HEK293 (cell line): ENCODE measurements at regions not wholly inside any gene's neighbourhood (a gene's known extent, or its start where the extent isn't known, plus 50 kb on each side); places are given as distances from the start of the nearest gene placed in this dataset.
A peak's percentile ranks its signal among the peaks of the same experiment; 100 is the strongest.

Experiments used
- CTCF ChIA-PET: fragments of 350-600 bp; formaldehyde crosslinking; extraction: SDS; loops from one replicate; lab custom pipeline; 2021; ENCODE audit warnings: antibody characterized with exemption; lab: Yijun Ruan, JAX
- POLR2A ChIA-PET: fragments of 300-600 bp; formaldehyde crosslinking; extraction: SDS; loops from one replicate; lab custom pipeline; 2020; ENCODE audit warnings: antibody characterized with exemption, inconsistent platforms; lab: Yijun Ruan, JAX
- H3K27ac ChIP-seq: fragments of 200-500 bp; sonication (Bioruptor generic); 2 replicates; pipeline ENCODE4 v1.5.1; 2014; ENCODE audit warnings: low read depth, low read length, control low read depth, inconsistent platforms; ENCODE audit errors: extremely low read depth
- H3K36me3 ChIP-seq, 2 experiments: fragments of 200-500 bp in 1 of 2; sonication (Bioruptor generic) in 1 of 2; 1 replicate in 1 of 2; 2 replicates in 1 of 2; pipeline ENCODE4 v1.5.1; 2014 to 2017; ENCODE audit warnings: inconsistent platforms in 2 of 2, low read length in 2 of 2; ENCODE audit not compliant: control insufficient read depth in 2 of 2, insufficient read depth in 1 of 2
- H3K4me1 ChIP-seq: fragments of 200-500 bp; sonication (Bioruptor generic); 2 replicates; pipeline ENCODE4 v1.5.1; 2014; ENCODE audit warnings: mild to moderate bottlenecking, low read length, inconsistent platforms; ENCODE audit not compliant: control insufficient read depth, insufficient read depth
- H3K4me3 ChIP-seq: 2 replicates; pipeline ENCODE4 v1.5.1; 2011; ENCODE audit warnings: low read depth, mild to moderate bottlenecking, control low read depth, low read length, moderate library complexity
- H3K9me3 ChIP-seq: fragments of 200-500 bp; sonication (Bioruptor generic); 2 replicates; pipeline ENCODE4 v1.5.1; 2014; ENCODE audit warnings: low read depth, low read length, inconsistent platforms; ENCODE audit not compliant: control insufficient read depth, insufficient read depth
- FEZF1 ChIP-seq: fragments of 450-650 bp; formaldehyde crosslinking; IDR thresholded peaks from 2 replicates; pipeline ENCODE4 v1.5.1; 2016; ENCODE audit warnings: missing biosample characterization, missing genetic modification characterization
- KLF1 ChIP-seq: fragments of 450-650 bp; formaldehyde crosslinking; IDR thresholded peaks from 2 replicates; pipeline ENCODE4 v1.5.1; 2016; ENCODE audit warnings: missing biosample characterization, missing genetic modification characterization
- MYNN ChIP-seq: fragments of 450-650 bp; formaldehyde crosslinking; IDR thresholded peaks from 2 replicates; pipeline ENCODE4 v1.5.1; 2016; ENCODE audit warnings: missing biosample characterization, missing genetic modification characterization, borderline replicate concordance
- OSR2 ChIP-seq: fragments of 450-650 bp; formaldehyde crosslinking; IDR thresholded peaks from 2 replicates; pipeline ENCODE4 v1.5.1; 2016; ENCODE audit warnings: missing biosample characterization, missing genetic modification characterization
- SP2 ChIP-seq: fragments of 450-650 bp; formaldehyde crosslinking; IDR thresholded peaks from 2 replicates; pipeline ENCODE4 v1.5.1; 2016; ENCODE audit warnings: missing biosample characterization, missing genetic modification characterization
- SP3 ChIP-seq: fragments of 450-650 bp; formaldehyde crosslinking; IDR thresholded peaks from 2 replicates; pipeline ENCODE4 v1.5.1; 2016; ENCODE audit warnings: missing biosample characterization, missing genetic modification characterization
- WT1 ChIP-seq: fragments of 450-650 bp; formaldehyde crosslinking; IDR thresholded peaks from 2 replicates; pipeline ENCODE4 v1.5.1; 2016; ENCODE audit warnings: missing biosample characterization, missing genetic modification characterization
- ZNF121 ChIP-seq: fragments of 450-650 bp; formaldehyde crosslinking; IDR thresholded peaks from 2 replicates; pipeline ENCODE4 v1.5.1; 2016; ENCODE audit warnings: missing biosample characterization, missing genetic modification characterization
- ZNF169 ChIP-seq: fragments of 450-650 bp; formaldehyde crosslinking; IDR thresholded peaks from 2 replicates; pipeline ENCODE4 v1.5.1; 2016; ENCODE audit warnings: missing biosample characterization, missing genetic modification characterization
- ZNF214 ChIP-seq: fragments of 450-650 bp; formaldehyde crosslinking; IDR thresholded peaks from 2 replicates; pipeline ENCODE4 v1.5.1; 2017; ENCODE audit warnings: missing biosample characterization, mild to moderate bottlenecking, missing genetic modification characterization, borderline replicate concordance
- ZNF248 ChIP-seq: fragments of 450-650 bp; formaldehyde crosslinking; IDR thresholded peaks from 2 replicates; pipeline ENCODE4 v1.5.1; 2017; ENCODE audit warnings: missing biosample characterization, missing genetic modification characterization
- ZNF324 ChIP-seq: fragments of 450-650 bp; formaldehyde crosslinking; IDR thresholded peaks from 2 replicates; pipeline ENCODE4 v1.5.1; 2016; ENCODE audit warnings: missing biosample characterization, missing genetic modification characterization
- ZNF335 ChIP-seq: fragments of 450-650 bp; formaldehyde crosslinking; conservative IDR thresholded peaks from 2 replicates; pipeline ENCODE4 v1.5.1; 2016; ENCODE audit warnings: missing biosample characterization, missing genetic modification characterization
- ZNF473 ChIP-seq: fragments of 450-650 bp; formaldehyde crosslinking; IDR thresholded peaks from 2 replicates; pipeline ENCODE4 v1.5.1; 2017; ENCODE audit warnings: missing biosample characterization, missing genetic modification characterization
- ZNF48 ChIP-seq: fragments of 450-650 bp; formaldehyde crosslinking; IDR thresholded peaks from 2 replicates; pipeline ENCODE4 v1.5.1; 2016; ENCODE audit warnings: missing biosample characterization, missing genetic modification characterization
- ZNF610 ChIP-seq: fragments of 450-650 bp; formaldehyde crosslinking; IDR thresholded peaks from 2 replicates; pipeline ENCODE4 v1.5.1; 2016; ENCODE audit warnings: missing biosample characterization, missing genetic modification characterization, borderline replicate concordance
- ZNF624 ChIP-seq: fragments of 450-650 bp; formaldehyde crosslinking; IDR thresholded peaks from 2 replicates; pipeline ENCODE4 v1.5.1; 2017; ENCODE audit warnings: missing biosample characterization, missing genetic modification characterization
- ZNF658 ChIP-seq: fragments of 450-650 bp; formaldehyde crosslinking; IDR thresholded peaks from 2 replicates; pipeline ENCODE4; 2016; ENCODE audit warnings: missing biosample characterization, missing genetic modification characterization
- ZNF791 ChIP-seq: fragments of 450-650 bp; formaldehyde crosslinking; IDR thresholded peaks from 2 replicates; pipeline ENCODE4 v1.5.1; 2016; ENCODE audit warnings: missing biosample characterization, missing genetic modification characterization
- TF ChIP-seq, protein P1 (sequence below): fragments of 450-650 bp; IDR thresholded peaks from 2 replicates; pipeline ENCODE4 v1.5.1; 2018; ENCODE audit warnings: missing biosample characterization, mild to moderate bottlenecking, missing genetic modification characterization
- TF ChIP-seq, protein P2 (sequence below): fragments of 450-650 bp; formaldehyde crosslinking; IDR thresholded peaks from 2 replicates; pipeline ENCODE4 v1.5.1; 2016; ENCODE audit warnings: missing biosample characterization, missing genetic modification characterization
- TF ChIP-seq, protein P3 (sequence below): fragments of 450-650 bp; formaldehyde crosslinking; IDR thresholded peaks from 2 replicates; pipeline ENCODE4; 2016; ENCODE audit warnings: missing biosample characterization, missing genetic modification characterization
- TF ChIP-seq, protein P4 (sequence below): fragments of 450-650 bp; formaldehyde crosslinking; IDR thresholded peaks from 2 replicates; pipeline ENCODE4 v1.5.1; 2016; ENCODE audit warnings: missing biosample characterization, missing genetic modification characterization
- TF ChIP-seq, protein P5 (sequence below): fragments of 450-650 bp; formaldehyde crosslinking; IDR thresholded peaks from 2 replicates; pipeline ENCODE4 v1.5.1; 2017; ENCODE audit warnings: missing biosample characterization, missing genetic modification characterization
- TF ChIP-seq, protein P6 (sequence below): fragments of 450-650 bp; formaldehyde crosslinking; IDR thresholded peaks from 2 replicates; pipeline ENCODE4 v1.5.1; 2016; ENCODE audit warnings: missing biosample characterization, missing genetic modification characterization, borderline replicate concordance

DNA sequence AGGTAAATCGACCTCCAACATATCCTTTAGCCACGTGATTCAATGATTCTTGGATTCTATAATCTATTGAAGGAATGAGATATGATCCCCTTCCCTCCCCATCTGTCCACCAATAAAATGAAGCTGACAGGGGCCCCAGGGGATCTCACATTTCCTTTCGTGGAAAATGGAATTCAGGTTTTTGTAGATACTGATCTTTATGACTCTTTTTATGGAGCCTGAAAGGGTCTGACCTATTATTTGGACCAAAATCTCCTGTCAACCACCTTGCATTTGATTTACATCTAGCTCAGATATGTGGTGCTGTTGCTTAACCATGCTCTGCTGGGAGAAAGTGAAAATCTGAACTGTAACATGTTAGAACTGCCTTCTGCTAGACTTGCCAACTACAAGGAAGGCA, 234.0 kb upstream of the CXCL12 start (continued):
- TF ChIP-seq, protein P1, sequence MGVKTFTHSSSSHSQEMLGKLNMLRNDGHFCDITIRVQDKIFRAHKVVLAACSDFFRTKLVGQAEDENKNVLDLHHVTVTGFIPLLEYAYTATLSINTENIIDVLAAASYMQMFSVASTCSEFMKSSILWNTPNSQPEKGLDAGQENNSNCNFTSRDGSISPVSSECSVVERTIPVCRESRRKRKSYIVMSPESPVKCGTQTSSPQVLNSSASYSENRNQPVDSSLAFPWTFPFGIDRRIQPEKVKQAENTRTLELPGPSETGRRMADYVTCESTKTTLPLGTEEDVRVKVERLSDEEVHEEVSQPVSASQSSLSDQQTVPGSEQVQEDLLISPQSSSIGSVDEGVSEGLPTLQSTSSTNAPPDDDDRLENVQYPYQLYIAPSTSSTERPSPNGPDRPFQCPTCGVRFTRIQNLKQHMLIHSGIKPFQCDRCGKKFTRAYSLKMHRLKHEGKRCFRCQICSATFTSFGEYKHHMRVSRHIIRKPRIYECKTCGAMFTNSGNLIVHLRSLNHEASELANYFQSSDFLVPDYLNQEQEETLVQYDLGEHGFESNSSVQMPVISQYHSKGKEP (tag by site-specific recombination) = no peak; the same call in 1 of the 2 replicates
- TF ChIP-seq ZNF48 (tag by site-specific recombination) (no peak), KLF1 (tag by site-specific recombination) (no peak), FEZF1 (tag by site-specific recombination) (peak; percentile 91), ZNF121 (no peak), ZNF248 (tag by site-specific recombination) (no peak), ZNF791 (tag by site-specific recombination) (no peak), WT1 (no peak), ZNF624 (no peak), ZNF658 (tag by site-specific recombination) (no peak), OSR2 (tag by site-specific recombination) (peak; percentile 57; the same call in 1 of the 2 replicates)
- TF ChIP-seq, protein P2, sequence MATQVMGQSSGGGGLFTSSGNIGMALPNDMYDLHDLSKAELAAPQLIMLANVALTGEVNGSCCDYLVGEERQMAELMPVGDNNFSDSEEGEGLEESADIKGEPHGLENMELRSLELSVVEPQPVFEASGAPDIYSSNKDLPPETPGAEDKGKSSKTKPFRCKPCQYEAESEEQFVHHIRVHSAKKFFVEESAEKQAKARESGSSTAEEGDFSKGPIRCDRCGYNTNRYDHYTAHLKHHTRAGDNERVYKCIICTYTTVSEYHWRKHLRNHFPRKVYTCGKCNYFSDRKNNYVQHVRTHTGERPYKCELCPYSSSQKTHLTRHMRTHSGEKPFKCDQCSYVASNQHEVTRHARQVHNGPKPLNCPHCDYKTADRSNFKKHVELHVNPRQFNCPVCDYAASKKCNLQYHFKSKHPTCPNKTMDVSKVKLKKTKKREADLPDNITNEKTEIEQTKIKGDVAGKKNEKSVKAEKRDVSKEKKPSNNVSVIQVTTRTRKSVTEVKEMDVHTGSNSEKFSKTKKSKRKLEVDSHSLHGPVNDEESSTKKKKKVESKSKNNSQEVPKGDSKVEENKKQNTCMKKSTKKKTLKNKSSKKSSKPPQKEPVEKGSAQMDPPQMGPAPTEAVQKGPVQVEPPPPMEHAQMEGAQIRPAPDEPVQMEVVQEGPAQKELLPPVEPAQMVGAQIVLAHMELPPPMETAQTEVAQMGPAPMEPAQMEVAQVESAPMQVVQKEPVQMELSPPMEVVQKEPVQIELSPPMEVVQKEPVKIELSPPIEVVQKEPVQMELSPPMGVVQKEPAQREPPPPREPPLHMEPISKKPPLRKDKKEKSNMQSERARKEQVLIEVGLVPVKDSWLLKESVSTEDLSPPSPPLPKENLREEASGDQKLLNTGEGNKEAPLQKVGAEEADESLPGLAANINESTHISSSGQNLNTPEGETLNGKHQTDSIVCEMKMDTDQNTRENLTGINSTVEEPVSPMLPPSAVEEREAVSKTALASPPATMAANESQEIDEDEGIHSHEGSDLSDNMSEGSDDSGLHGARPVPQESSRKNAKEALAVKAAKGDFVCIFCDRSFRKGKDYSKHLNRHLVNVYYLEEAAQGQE = no peak
- TF ChIP-seq, protein P3, sequence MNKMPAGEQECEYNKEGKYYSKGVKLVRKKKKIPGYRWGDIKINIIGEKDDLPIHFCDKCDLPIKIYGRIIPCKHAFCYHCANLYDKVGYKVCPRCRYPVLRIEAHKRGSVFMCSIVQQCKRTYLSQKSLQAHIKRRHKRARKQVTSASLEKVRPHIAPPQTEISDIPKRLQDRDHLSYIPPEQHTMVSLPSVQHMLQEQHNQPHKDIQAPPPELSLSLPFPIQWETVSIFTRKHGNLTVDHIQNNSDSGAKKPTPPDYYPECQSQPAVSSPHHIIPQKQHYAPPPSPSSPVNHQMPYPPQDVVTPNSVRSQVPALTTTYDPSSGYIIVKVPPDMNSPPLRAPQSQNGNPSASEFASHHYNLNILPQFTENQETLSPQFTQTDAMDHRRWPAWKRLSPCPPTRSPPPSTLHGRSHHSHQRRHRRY = no peak
- TF ChIP-seq, protein P4, sequence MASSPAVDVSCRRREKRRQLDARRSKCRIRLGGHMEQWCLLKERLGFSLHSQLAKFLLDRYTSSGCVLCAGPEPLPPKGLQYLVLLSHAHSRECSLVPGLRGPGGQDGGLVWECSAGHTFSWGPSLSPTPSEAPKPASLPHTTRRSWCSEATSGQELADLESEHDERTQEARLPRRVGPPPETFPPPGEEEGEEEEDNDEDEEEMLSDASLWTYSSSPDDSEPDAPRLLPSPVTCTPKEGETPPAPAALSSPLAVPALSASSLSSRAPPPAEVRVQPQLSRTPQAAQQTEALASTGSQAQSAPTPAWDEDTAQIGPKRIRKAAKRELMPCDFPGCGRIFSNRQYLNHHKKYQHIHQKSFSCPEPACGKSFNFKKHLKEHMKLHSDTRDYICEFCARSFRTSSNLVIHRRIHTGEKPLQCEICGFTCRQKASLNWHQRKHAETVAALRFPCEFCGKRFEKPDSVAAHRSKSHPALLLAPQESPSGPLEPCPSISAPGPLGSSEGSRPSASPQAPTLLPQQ = no peak
- TF ChIP-seq, protein P5, sequence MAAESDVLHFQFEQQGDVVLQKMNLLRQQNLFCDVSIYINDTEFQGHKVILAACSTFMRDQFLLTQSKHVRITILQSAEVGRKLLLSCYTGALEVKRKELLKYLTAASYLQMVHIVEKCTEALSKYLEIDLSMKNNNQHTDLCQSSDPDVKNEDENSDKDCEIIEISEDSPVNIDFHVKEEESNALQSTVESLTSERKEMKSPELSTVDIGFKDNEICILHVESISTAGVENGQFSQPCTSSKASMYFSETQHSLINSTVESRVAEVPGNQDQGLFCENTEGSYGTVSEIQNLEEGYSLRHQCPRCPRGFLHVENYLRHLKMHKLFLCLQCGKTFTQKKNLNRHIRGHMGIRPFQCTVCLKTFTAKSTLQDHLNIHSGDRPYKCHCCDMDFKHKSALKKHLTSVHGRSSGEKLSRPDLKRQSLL = no peak

DNA sequence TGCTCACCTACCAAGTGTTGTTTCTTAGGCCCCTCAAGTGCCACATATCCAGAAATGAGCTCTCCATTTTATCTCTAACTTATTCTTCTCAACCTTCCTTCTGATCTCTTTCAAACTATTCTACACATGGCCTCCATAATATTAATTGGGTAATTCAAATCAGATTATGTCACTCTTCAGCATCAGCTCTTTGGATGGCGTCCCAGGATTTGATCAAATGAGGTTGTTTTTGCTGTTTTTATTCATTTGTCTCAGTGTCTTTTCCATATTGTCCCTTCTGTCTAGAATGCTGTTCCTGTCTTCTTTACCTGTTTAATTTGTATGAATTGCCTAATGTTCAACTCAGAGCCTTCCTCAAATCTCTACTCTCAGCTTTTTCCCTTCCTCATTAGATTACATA, 234.6 kb upstream of the CXCL12 start:
- peaks cover 4% of the 10 kb centered on the region; the same call in 1 of the 2 replicates for H3K4me1 ChIP-seq
- CTCF ChIA-PET = no interaction called here
- TF ChIP-seq ZNF610 (tag by site-specific recombination) = no peak
- no peak for TF ChIP-seq SP2
- no peak for TF ChIP-seq SP3 (tag by site-specific recombination)
- TF ChIP-seq ZNF169 (tag by site-specific recombination) = no peak
- no peak for TF ChIP-seq ZNF324 (tag by site-specific recombination)
- TF ChIP-seq ZNF214 = no peak
- no peak for TF ChIP-seq MYNN
- TF ChIP-seq, protein P6, sequence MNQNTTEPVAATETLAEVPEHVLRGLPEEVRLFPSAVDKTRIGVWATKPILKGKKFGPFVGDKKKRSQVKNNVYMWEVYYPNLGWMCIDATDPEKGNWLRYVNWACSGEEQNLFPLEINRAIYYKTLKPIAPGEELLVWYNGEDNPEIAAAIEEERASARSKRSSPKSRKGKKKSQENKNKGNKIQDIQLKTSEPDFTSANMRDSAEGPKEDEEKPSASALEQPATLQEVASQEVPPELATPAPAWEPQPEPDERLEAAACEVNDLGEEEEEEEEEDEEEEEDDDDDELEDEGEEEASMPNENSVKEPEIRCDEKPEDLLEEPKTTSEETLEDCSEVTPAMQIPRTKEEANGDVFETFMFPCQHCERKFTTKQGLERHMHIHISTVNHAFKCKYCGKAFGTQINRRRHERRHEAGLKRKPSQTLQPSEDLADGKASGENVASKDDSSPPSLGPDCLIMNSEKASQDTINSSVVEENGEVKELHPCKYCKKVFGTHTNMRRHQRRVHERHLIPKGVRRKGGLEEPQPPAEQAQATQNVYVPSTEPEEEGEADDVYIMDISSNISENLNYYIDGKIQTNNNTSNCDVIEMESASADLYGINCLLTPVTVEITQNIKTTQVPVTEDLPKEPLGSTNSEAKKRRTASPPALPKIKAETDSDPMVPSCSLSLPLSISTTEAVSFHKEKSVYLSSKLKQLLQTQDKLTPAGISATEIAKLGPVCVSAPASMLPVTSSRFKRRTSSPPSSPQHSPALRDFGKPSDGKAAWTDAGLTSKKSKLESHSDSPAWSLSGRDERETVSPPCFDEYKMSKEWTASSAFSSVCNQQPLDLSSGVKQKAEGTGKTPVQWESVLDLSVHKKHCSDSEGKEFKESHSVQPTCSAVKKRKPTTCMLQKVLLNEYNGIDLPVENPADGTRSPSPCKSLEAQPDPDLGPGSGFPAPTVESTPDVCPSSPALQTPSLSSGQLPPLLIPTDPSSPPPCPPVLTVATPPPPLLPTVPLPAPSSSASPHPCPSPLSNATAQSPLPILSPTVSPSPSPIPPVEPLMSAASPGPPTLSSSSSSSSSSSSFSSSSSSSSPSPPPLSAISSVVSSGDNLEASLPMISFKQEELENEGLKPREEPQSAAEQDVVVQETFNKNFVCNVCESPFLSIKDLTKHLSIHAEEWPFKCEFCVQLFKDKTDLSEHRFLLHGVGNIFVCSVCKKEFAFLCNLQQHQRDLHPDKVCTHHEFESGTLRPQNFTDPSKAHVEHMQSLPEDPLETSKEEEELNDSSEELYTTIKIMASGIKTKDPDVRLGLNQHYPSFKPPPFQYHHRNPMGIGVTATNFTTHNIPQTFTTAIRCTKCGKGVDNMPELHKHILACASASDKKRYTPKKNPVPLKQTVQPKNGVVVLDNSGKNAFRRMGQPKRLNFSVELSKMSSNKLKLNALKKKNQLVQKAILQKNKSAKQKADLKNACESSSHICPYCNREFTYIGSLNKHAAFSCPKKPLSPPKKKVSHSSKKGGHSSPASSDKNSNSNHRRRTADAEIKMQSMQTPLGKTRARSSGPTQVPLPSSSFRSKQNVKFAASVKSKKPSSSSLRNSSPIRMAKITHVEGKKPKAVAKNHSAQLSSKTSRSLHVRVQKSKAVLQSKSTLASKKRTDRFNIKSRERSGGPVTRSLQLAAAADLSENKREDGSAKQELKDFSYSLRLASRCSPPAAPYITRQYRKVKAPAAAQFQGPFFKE (tag by site-specific recombination) = no peak
- TF ChIP-seq ZNF473 (tag by site-specific recombination) = no peak
- no peak for TF ChIP-seq ZNF335 (tag by site-specific recombination)

More for the DNA sequence above, 234.6 kb upstream of the CXCL12 start:
- POLR2A ChIA-PET = no interaction called here
- H3K9me3 ChIP-seq = no peaks in the 10 kb centered on the region
- H3K36me3 ChIP-seq = no peaks in the 10 kb centered on the region
- H3K27ac ChIP-seq = peak overlapping the region; percentile 26; the same call in 1 of the 2 replicates
- H3K4me3 ChIP-seq = no peak overlapping the region
